K562 (cell line): ENCODE measurements at regions not wholly inside any gene's neighbourhood (a gene's known extent, or its start where the extent isn't known, plus 50 kb on each side); places are given as distances from the start of the nearest gene placed in this dataset.

ENCODE experiments used
- CTCF ChIP-seq, 3 experiments: IDR thresholded peaks in 2 of 3; conservative IDR thresholded peaks in 1 of 3; 2 replicates each; pipeline ENCODE4 v1.5.1; 2011 to 2012; ENCODE audit warnings: low read length in 3 of 3, mild to moderate bottlenecking in 3 of 3, control low read depth in 2 of 3, improper control_type of control experiment in 1 of 3, inconsistent platforms in 1 of 3, low read depth in 1 of 3, mixed read lengths in 1 of 3, moderate library complexity in 1 of 3; ENCODE audit not compliant: insufficient read depth in 2 of 3
- EZH2 ChIP-seq: IDR thresholded peaks from 2 replicates; pipeline ENCODE4 v1.6.1; 2012; ENCODE audit warnings: low read depth, mild to moderate bottlenecking, inconsistent platforms, low read length, borderline replicate concordance
- RFX5 ChIP-seq: IDR thresholded peaks from 2 replicates; pipeline ENCODE4 v1.6.1; 2011; ENCODE audit warnings: low read depth, mild to moderate bottlenecking, improper control_type of control experiment, low read length
- YY1 ChIP-seq, 3 experiments: IDR thresholded peaks; 2 replicates each; pipeline ENCODE4 v1.6.1; 2011; ENCODE audit warnings: low read length in 2 of 3, mild to moderate bottlenecking in 2 of 3, moderate library complexity in 2 of 3, borderline replicate concordance in 1 of 3, control low read depth in 1 of 3, low read depth in 1 of 3; ENCODE audit not compliant: insufficient read depth in 3 of 3, insufficient replicate concordance in 2 of 3, control insufficient read depth in 1 of 3, insufficient read length in 1 of 3; ENCODE audit errors: extremely low read depth in 1 of 3
- ZNF431 ChIP-seq: sonication (generic); formaldehyde crosslinking; IDR thresholded peaks from 2 replicates; pipeline ENCODE4 v1.8.0; 2022; ENCODE audit warnings: mild to moderate bottlenecking, missing genetic modification reagents
- ZNF436 ChIP-seq: fragments of 250-450, 450-650 bp; sonication (Bioruptor Pico); formaldehyde crosslinking; IDR thresholded peaks from 2 replicates; pipeline ENCODE4 v1.7.0; 2020; ENCODE audit warnings: mild to moderate bottlenecking
- TF ChIP-seq, protein P1 (sequence below): IDR thresholded peaks from 2 replicates; pipeline ENCODE4 v1.6.1; 2011; ENCODE audit warnings: borderline replicate concordance, low read depth, mild to moderate bottlenecking, moderate library complexity, low read length; ENCODE audit not compliant: insufficient read depth, poor library complexity, severe bottlenecking

GRCh38 chr12:28896421-28896820 is 252.7 kb upstream of the FAR2 start:
- TF ChIP-seq RFX5 (no peak), CTCF (IDR thresholded peaks at IDR 0.05 in 2 of 3, conservative IDR thresholded peaks at IDR 0.05 in 1 of 3; ENCODE audit: insufficient read depth in 2 of 3, low read depth in 1 of 3, low read length in 3 of 3) (no peak), ZNF436 (CRISPR knock-in tag) (no peak), YY1 (IDR thresholded peaks at IDR 0.05; ENCODE audit: borderline replicate concordance in 1 of 3, control insufficient read depth in 1 of 3, extremely low read depth in 1 of 3, insufficient read depth in 3 of 3, insufficient read length in 1 of 3, insufficient replicate concordance in 2 of 3, low read depth in 1 of 3, low read length in 2 of 3) (no peak), ZNF431 (CRISPR knock-in tag) (no peak), EZH2 (no peak)
- TF ChIP-seq, protein P1, sequence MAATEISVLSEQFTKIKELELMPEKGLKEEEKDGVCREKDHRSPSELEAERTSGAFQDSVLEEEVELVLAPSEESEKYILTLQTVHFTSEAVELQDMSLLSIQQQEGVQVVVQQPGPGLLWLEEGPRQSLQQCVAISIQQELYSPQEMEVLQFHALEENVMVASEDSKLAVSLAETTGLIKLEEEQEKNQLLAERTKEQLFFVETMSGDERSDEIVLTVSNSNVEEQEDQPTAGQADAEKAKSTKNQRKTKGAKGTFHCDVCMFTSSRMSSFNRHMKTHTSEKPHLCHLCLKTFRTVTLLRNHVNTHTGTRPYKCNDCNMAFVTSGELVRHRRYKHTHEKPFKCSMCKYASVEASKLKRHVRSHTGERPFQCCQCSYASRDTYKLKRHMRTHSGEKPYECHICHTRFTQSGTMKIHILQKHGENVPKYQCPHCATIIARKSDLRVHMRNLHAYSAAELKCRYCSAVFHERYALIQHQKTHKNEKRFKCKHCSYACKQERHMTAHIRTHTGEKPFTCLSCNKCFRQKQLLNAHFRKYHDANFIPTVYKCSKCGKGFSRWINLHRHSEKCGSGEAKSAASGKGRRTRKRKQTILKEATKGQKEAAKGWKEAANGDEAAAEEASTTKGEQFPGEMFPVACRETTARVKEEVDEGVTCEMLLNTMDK = no peak
